Progenitor cell of endocrine pancreas (in vitro differentiated cells): ENCODE measurements at regions not wholly inside any gene's neighbourhood (a gene's known extent, or its start where the extent isn't known, plus 50 kb on each side); places are given as distances from the start of the nearest gene placed in this dataset.

Experiments used
- DNase-seq: peaks from one replicate; pipeline ENCODE4 v3.0.0; 2021; ENCODE audit warnings: low spot score; ENCODE audit not compliant: unreplicated experiment
- H3K27ac Mint-ChIP-seq: 2 replicates; pipeline ENCODE4 v1.8.0; 2021; ENCODE audit warnings: mild to moderate bottlenecking, moderate library complexity, mixed read lengths
- H3K27me3 Mint-ChIP-seq: 2 replicates; pipeline ENCODE4 v1.8.0; 2021; ENCODE audit warnings: mixed read lengths
- H3K36me3 Mint-ChIP-seq: 2 replicates; pipeline ENCODE4 v1.8.0; 2022; ENCODE audit warnings: mixed read lengths; ENCODE audit not compliant: insufficient read depth
- H3K4me1 Mint-ChIP-seq: 2 replicates; pipeline ENCODE4 v1.8.0; 2021; ENCODE audit warnings: low read depth, mixed read lengths
- H3K4me3 Mint-ChIP-seq: 2 replicates; pipeline ENCODE4 v1.8.0; 2021; ENCODE audit warnings: low read depth, mild to moderate bottlenecking, moderate library complexity, mixed read lengths
- H3K9me3 Mint-ChIP-seq: 2 replicates; pipeline ENCODE4 v1.8.0; 2021; ENCODE audit warnings: low read depth, mixed read lengths
- CTCF ChIP-seq: fragments of 200-600 bp; sonication (generic); IDR thresholded peaks from one replicate; pipeline ENCODE4 v1.5.0; 2021; ENCODE audit warnings: antibody characterized with exemption, mild to moderate bottlenecking; ENCODE audit not compliant: unreplicated experiment

- peaks cover 6% of the 10 kb centered on the region for H3K4me1 Mint-ChIP-seq
- no peak for TF ChIP-seq CTCF
- H3K4me3 Mint-ChIP-seq: no peak overlapping the region
- H3K27me3 Mint-ChIP-seq: peaks cover 10% of the 10 kb centered on the region
- no peaks in the 10 kb centered on the region for H3K9me3 Mint-ChIP-seq
- H3K36me3 Mint-ChIP-seq: no peaks in the 10 kb centered on the region
- no peak for DNase-seq
- H3K27ac Mint-ChIP-seq: no peak overlapping the region
Observed at GRCh38 chr1:221477252-221477651, 264.6 kb downstream of the DUSP10 start.

GRCh38 chr1:221478050-221478949 is 263.6 kb downstream of the DUSP10 start:
- no peak overlapping the region for H3K27ac Mint-ChIP-seq
- H3K27me3 Mint-ChIP-seq: peaks cover 10% of the 10 kb centered on the region
- peaks cover 4% of the 10 kb centered on the region for H3K4me1 Mint-ChIP-seq
- peak; percentile 59 for TF ChIP-seq CTCF
- H3K4me3 Mint-ChIP-seq: no peak overlapping the region
- H3K9me3 Mint-ChIP-seq: no peaks in the 10 kb centered on the region
- no peaks in the 10 kb centered on the region for H3K36me3 Mint-ChIP-seq
- DNase-seq: no peak

- no peaks in the 10 kb centered on the region for H3K9me3 Mint-ChIP-seq
- H3K4me1 Mint-ChIP-seq: no peaks in the 10 kb centered on the region
- no peaks in the 10 kb centered on the region for H3K27me3 Mint-ChIP-seq
- no peak for DNase-seq
- no peak overlapping the region for H3K27ac Mint-ChIP-seq
- H3K4me3 Mint-ChIP-seq: no peak overlapping the region
- H3K36me3 Mint-ChIP-seq: no peaks in the 10 kb centered on the region
- no peak for TF ChIP-seq CTCF
Observed at GRCh38 chr1:221487781-221488524, 253.9 kb downstream of the DUSP10 start.

- Mint-ChIP-seq H3K4me1 (no peaks in the 10 kb centered on the region), H3K27ac (no peak overlapping the region), H3K9me3 (no peaks in the 10 kb centered on the region), H3K27me3 (no peaks in the 10 kb centered on the region), H3K4me3 (no peak overlapping the region), H3K36me3 (no peaks in the 10 kb centered on the region)
- no peak for DNase-seq
- TF ChIP-seq CTCF: no peak
Observed at GRCh38 chr1:221488550-221488949, 253.3 kb downstream of the DUSP10 start.

- H3K9me3 Mint-ChIP-seq: no peaks in the 10 kb centered on the region
- no peaks in the 10 kb centered on the region for H3K4me1 Mint-ChIP-seq
- no peak for TF ChIP-seq CTCF
- H3K27ac Mint-ChIP-seq: no peak overlapping the region
- H3K27me3 Mint-ChIP-seq: no peaks in the 10 kb centered on the region
- H3K36me3 Mint-ChIP-seq: no peaks in the 10 kb centered on the region
- DNase-seq: no peak
- H3K4me3 Mint-ChIP-seq: no peak overlapping the region
Observed at GRCh38 chr1:221494670-221495069, 247.2 kb downstream of the DUSP10 start.
